Aorta (tissue), 5 donors: ENCODE measurements at regions not wholly inside any gene's neighbourhood (a gene's known extent, or its start where the extent isn't known, plus 50 kb on each side); places are given as distances from the start of the nearest gene placed in this dataset.

Experiments
- ATAC-seq: fragments of 200-7000 bp; cut with Tn5 transposase; one replicate; pipeline ENCODE4 v1.9.1; 2022; ENCODE audit warnings: moderate library complexity; ENCODE audit not compliant: low FRiP score
- DNase-seq, 2 donors: peaks; one replicate each; pipeline ENCODE4 v3.0.0-alpha.2; 2020
- H3K27ac ChIP-seq, 2 donors: one replicate each; pipeline ENCODE4 v1.5.1; 2013; ENCODE audit warnings: low read length in 2 of 2, mild to moderate bottlenecking in 2 of 2, moderate library complexity in 2 of 2, control low read depth in 1 of 2, inconsistent platforms in 1 of 2, low read depth in 1 of 2
- H3K27me3 ChIP-seq, 2 donors: one replicate each; pipeline ENCODE4 v1.6.1; 2013; ENCODE audit warnings: control low read depth in 1 of 2, low read length in 1 of 2, mild to moderate bottlenecking in 1 of 2, moderate library complexity in 1 of 2; ENCODE audit not compliant: insufficient read depth in 2 of 2, control insufficient read depth in 1 of 2
- H3K36me3 ChIP-seq, 2 donors: one replicate each; pipeline ENCODE4 v1.6.1; 2013; ENCODE audit warnings: control low read depth in 1 of 2, low read length in 1 of 2, mild to moderate bottlenecking in 1 of 2; ENCODE audit not compliant: insufficient read depth in 2 of 2, control insufficient read depth in 1 of 2
- H3K4me1 ChIP-seq, 2 donors: one replicate each; pipeline ENCODE4 v1.6.1; 2013; ENCODE audit warnings: low read length in 2 of 2, control low read depth in 1 of 2, mild to moderate bottlenecking in 1 of 2, moderate library complexity in 1 of 2; ENCODE audit not compliant: insufficient read depth in 2 of 2, control insufficient read depth in 1 of 2
- H3K4me3 ChIP-seq, 2 donors: one replicate each; pipeline ENCODE4 v1.5.1; 2013; ENCODE audit warnings: low read length in 2 of 2, control low read depth in 1 of 2, mild to moderate bottlenecking in 1 of 2
- H3K9me3 ChIP-seq: one replicate; pipeline ENCODE4 v1.6.1; 2013; ENCODE audit warnings: mild to moderate bottlenecking, low read length; ENCODE audit not compliant: control insufficient read depth
- WGBS, 2 donors: extraction: QIAGEN DNeasy Blood & Tissue Kit; methylation state at CpG; one replicate each; pipeline ENCODE4 v1.1.7; 2013; 5-methylcytosine and 5-hydroxymethylcytosine counted together
- intact Hi-C, 2 donors: fragments of 100-400 bp; cut with DNase I; formaldehyde crosslinking; loops; one replicate each; pipeline versions ENCODE4 v1.14.2 to v1.15.0; 2022
- donor health status: healthy with polysubstance abuse.
- donor health status: Bipolar disorder and iron deficiency.
- donor health status: DM: no; HTN: no; CAD: no.
- donor health status: DM: no; HTN: no; CAD: no.
- donor health status: DM: yes; HTN: yes; CAD: no.

- no peaks in the 10 kb centered on the region for H3K9me3 ChIP-seq
- intact Hi-C loops: no loop called here
- no peak overlapping the region for H3K4me3 ChIP-seq
- ATAC-seq (no peak), DNase-seq (no peak)
- H3K27ac ChIP-seq: no peak overlapping the region
- no peaks in the 10 kb centered on the region for H3K36me3 ChIP-seq
- no peaks in the 10 kb centered on the region for H3K27me3 ChIP-seq
- no peaks in the 10 kb centered on the region for H3K4me1 ChIP-seq
- WGBS, 2 donors: 11 to 17% methylated on average over 3 of the region's 3 CpGs
Measured at GRCh38 chr4:65083076-65083475, 587.2 kb downstream of the EPHA5 start.

- Histone ChIP-seq H3K36me3 (no peaks in the 10 kb centered on the region), H3K9me3 (no peaks in the 10 kb centered on the region), H3K27ac (no peak overlapping the region), H3K4me3 (no peak overlapping the region), H3K27me3 (no peaks in the 10 kb centered on the region), H3K4me1 (peaks cover 0 to 5% of the 10 kb centered on the region in 2 donors)
- WGBS, 2 donors: 69 to 84% methylated on average over 1 of the region's 1 CpG
- intact Hi-C loops: no loop called here
- DNase-seq (no peak), ATAC-seq (no peak)
Measured at GRCh38 chr4:65071564-65071963, 598.7 kb downstream of the EPHA5 start.

GRCh38 chr4:65069177-65069576 lies 601.1 kb downstream of the EPHA5 start:
- no peaks in the 10 kb centered on the region for H3K36me3 ChIP-seq
- intact Hi-C loops: no loop called here
- H3K27ac ChIP-seq: no peak overlapping the region
- H3K4me3 ChIP-seq: no peak overlapping the region
- no peak for DNase-seq
- no peaks in the 10 kb centered on the region for H3K27me3 ChIP-seq
- H3K4me1 ChIP-seq: peaks cover 0 to 5% of the 10 kb centered on the region in 2 donors
- no peaks in the 10 kb centered on the region for H3K9me3 ChIP-seq
- WGBS, 2 donors: 46 to 48% methylated on average over 6 of the region's 6 CpGs
- no peak for ATAC-seq

GRCh38 chr4:65066106-65066505 lies 604.2 kb downstream of the EPHA5 start:
- H3K4me1 ChIP-seq: peaks cover 0 to 4% of the 10 kb centered on the region in 2 donors
- H3K4me3 ChIP-seq: no peak overlapping the region
- ATAC-seq (no peak), DNase-seq (no peak)
- no peaks in the 10 kb centered on the region for H3K9me3 ChIP-seq
- no peaks in the 10 kb centered on the region for H3K36me3 ChIP-seq
- no peaks in the 10 kb centered on the region for H3K27me3 ChIP-seq
- intact Hi-C loops: no loop called here
- H3K27ac ChIP-seq: no peak overlapping the region

- Histone ChIP-seq H3K4me3 (no peak overlapping the region), H3K36me3 (no peaks in the 10 kb centered on the region), H3K4me1 (peaks cover 0 to 2% of the 10 kb centered on the region in 2 donors), H3K27me3 (no peaks in the 10 kb centered on the region), H3K9me3 (no peaks in the 10 kb centered on the region), H3K27ac (no peak overlapping the region)
- ATAC-seq (no peak), DNase-seq (no peak)
- 67 to 78% methylated on average over 1 of the region's 1 CpG for WGBS, 2 donors
- intact Hi-C loops: no loop called here
Measured at GRCh38 chr4:65063601-65064000, 606.7 kb downstream of the EPHA5 start.

- H3K27ac ChIP-seq: no peak overlapping the region
- no peaks in the 10 kb centered on the region for H3K36me3 ChIP-seq
- no peaks in the 10 kb centered on the region for H3K27me3 ChIP-seq
- WGBS, 2 donors: 0 to 1% methylated on average over 1 of the region's 1 CpG
- DNase-seq: no peak
- H3K9me3 ChIP-seq: no peaks in the 10 kb centered on the region
- no peaks in the 10 kb centered on the region for H3K4me1 ChIP-seq
- no peak for ATAC-seq
- intact Hi-C loops: no loop called here
- no peak overlapping the region for H3K4me3 ChIP-seq
Measured at GRCh38 chr4:65050786-65051185, 619.5 kb downstream of the EPHA5 start.

- Histone ChIP-seq H3K36me3 (no peaks in the 10 kb centered on the region), H3K9me3 (no peaks in the 10 kb centered on the region), H3K4me3 (no peak overlapping the region), H3K27me3 (no peaks in the 10 kb centered on the region), H3K4me1 (no peaks in the 10 kb centered on the region), H3K27ac (no peak overlapping the region)
- DNase-seq: no peak
- no peak for ATAC-seq
- intact Hi-C loops: no loop called here
- WGBS, 2 donors: 69% methylated on average over 4 of the region's 4 CpGs
Measured at GRCh38 chr4:65046192-65047133, 623.8 kb downstream of the EPHA5 start.

GRCh38 chr4:65033899-65034298 lies 624.6 kb upstream of the TECRL start:
- peaks cover 0 to 2% of the 10 kb centered on the region in 2 donors for H3K4me1 ChIP-seq
- H3K27me3 ChIP-seq: no peaks in the 10 kb centered on the region
- no peak overlapping the region for H3K4me3 ChIP-seq
- H3K36me3 ChIP-seq: no peaks in the 10 kb centered on the region
- intact Hi-C loops: no loop called here
- no peak overlapping the region for H3K27ac ChIP-seq
- ATAC-seq (no peak), DNase-seq (no peak)
- 55 to 63% methylated on average over 2 of the region's 2 CpGs for WGBS, 2 donors
- H3K9me3 ChIP-seq: no peaks in the 10 kb centered on the region

- WGBS, 2 donors: 68 to 72% methylated on average over 3 of the region's 3 CpGs
- no peaks in the 10 kb centered on the region for H3K36me3 ChIP-seq
- DNase-seq (no peak), ATAC-seq (no peak)
- H3K27ac ChIP-seq: no peak overlapping the region
- intact Hi-C loops: no loop called here
- no peaks in the 10 kb centered on the region for H3K4me1 ChIP-seq
- no peaks in the 10 kb centered on the region for H3K9me3 ChIP-seq
- no peaks in the 10 kb centered on the region for H3K27me3 ChIP-seq
- H3K4me3 ChIP-seq: no peak overlapping the region
Measured at GRCh38 chr4:65028592-65028991, 619.3 kb upstream of the TECRL start.
